GM12873 (cell line): ENCODE measurements at regions not wholly inside any gene's neighbourhood (a gene's known extent, or its start where the extent isn't known, plus 50 kb on each side); places are given as distances from the start of the nearest gene placed in this dataset.

Experiments used
- CTCF ChIP-seq: IDR thresholded peaks from 2 replicates; pipeline ENCODE4 v1.5.1; 2012; ENCODE audit warnings: low read depth, mild to moderate bottlenecking, moderate library complexity, low read length, control low read depth; ENCODE audit not compliant: insufficient read depth; ENCODE audit errors: missing control alignments

- no peak for TF ChIP-seq CTCF
Observed at GRCh38 chr5:171700318-171700912, 85.2 kb upstream of the SMIM23 start.

GRCh38 chr5:171701100-171701541, 84.5 kb upstream of the SMIM23 start:
- TF ChIP-seq CTCF, result no peak

- no peak for TF ChIP-seq CTCF
Observed at GRCh38 chr5:171702135-171702770, 83.4 kb upstream of the SMIM23 start.

- TF ChIP-seq CTCF, result no peak
Observed at GRCh38 chr5:171703146-171703545, 82.5 kb upstream of the SMIM23 start.

- TF ChIP-seq CTCF, result no peak
Observed at GRCh38 chr5:171705036-171705435, 80.6 kb upstream of the SMIM23 start.

- no peak for TF ChIP-seq CTCF
Observed at GRCh38 chr5:171705830-171706468, 79.7 kb upstream of the SMIM23 start.

- TF ChIP-seq CTCF, result no peak
Observed at GRCh38 chr5:171706736-171707441, 78.7 kb upstream of the SMIM23 start.
